ENCODE measurements at regions not wholly inside any gene's neighbourhood (a gene's known extent, or its start where the extent isn't known, plus 50 kb on each side); places are given as distances from the start of the nearest gene placed in this dataset.
A peak's percentile ranks its signal among the peaks of the same experiment; 100 is the strongest.
"Not testable (repeated sequence)": the region's sequence is repeated elsewhere in the genome, so short reads cannot be mapped to it uniquely, and the experiment has no call there.

- no peak for DNase-seq
- no peak overlapping the region for H3K4me3 ChIP-seq
- TF ChIP-seq CTCF (IDR thresholded peaks at IDR 0.05): no peak
- no peaks in the 10 kb centered on the region for H3K36me3 ChIP-seq (ENCODE audit: low read depth)
- no peaks in the 10 kb centered on the region for H3K4me1 ChIP-seq (ENCODE audit: low read depth)
- intact Hi-C loops (cut with DNase I, micrococcal nuclease): no loop called here
- H3K9me3 ChIP-seq: no peaks in the 10 kb centered on the region
- ATAC-seq: no peak
Observed at GRCh38 chr2:106285237-106285829, 91.2 kb upstream of the UXS1 start.

- no peak for DNase-seq
- no peaks in the 10 kb centered on the region for H3K9me3 ChIP-seq
- H3K4me1 ChIP-seq (ENCODE audit: low read depth): no peaks in the 10 kb centered on the region
- H3K4me3 ChIP-seq: no peak overlapping the region
- no peaks in the 10 kb centered on the region for H3K36me3 ChIP-seq (ENCODE audit: low read depth)
- no peak for TF ChIP-seq CTCF (IDR thresholded peaks at IDR 0.05)
- no peak for ATAC-seq
- intact Hi-C loops (cut with DNase I, micrococcal nuclease): no loop called here
Observed at GRCh38 chr2:106284691-106285202, 90.6 kb upstream of the UXS1 start.

- H3K9me3 ChIP-seq: no peaks in the 10 kb centered on the region
- no peak for TF ChIP-seq CTCF (IDR thresholded peaks at IDR 0.05)
- no peak for DNase-seq
- H3K4me1 ChIP-seq (ENCODE audit: low read depth): no peaks in the 10 kb centered on the region
- no peak for ATAC-seq
- H3K4me3 ChIP-seq: no peak overlapping the region
- no peaks in the 10 kb centered on the region for H3K36me3 ChIP-seq (ENCODE audit: low read depth)
- intact Hi-C loops (cut with DNase I, micrococcal nuclease): no loop called here
Observed at GRCh38 chr2:106284255-106284654, 90.2 kb upstream of the UXS1 start.

GRCh38 chr2:106283228-106284152 lies 89.4 kb upstream of the UXS1 start:
- H3K4me1 ChIP-seq (ENCODE audit: low read depth); H3K4me3 ChIP-seq; ATAC-seq; H3K9me3 ChIP-seq; intact Hi-C loops (cut with DNase I, micrococcal nuclease); H3K36me3 ChIP-seq (ENCODE audit: low read depth); DNase-seq: not testable (repeated sequence)

- Histone ChIP-seq H3K4me1 (ENCODE audit: low read depth) (no peaks in the 10 kb centered on the region), H3K9me3 (no peaks in the 10 kb centered on the region), H3K4me3 (no peak overlapping the region), H3K36me3 (ENCODE audit: low read depth) (no peaks in the 10 kb centered on the region)
- DNase-seq (no peak), ATAC-seq (no peak)
- TF ChIP-seq CTCF (IDR thresholded peaks at IDR 0.05): no peak
- intact Hi-C loops (cut with DNase I, micrococcal nuclease): no loop called here
Observed at GRCh38 chr2:106282462-106283170, 88.5 kb upstream of the UXS1 start.

GRCh38 chr2:106281907-106282430 lies 87.9 kb upstream of the UXS1 start:
- not testable (repeated sequence) for H3K36me3 ChIP-seq (ENCODE audit: low read depth)

More at GRCh38 chr2:106281907-106282430, 87.9 kb upstream of the UXS1 start:
- H3K4me1 ChIP-seq (ENCODE audit: low read depth); intact Hi-C loops (cut with DNase I, micrococcal nuclease); H3K9me3 ChIP-seq; DNase-seq; H3K4me3 ChIP-seq: not testable (repeated sequence)
- ATAC-seq: peak; percentile 60

Data from mucosa of descending colon (tissue), 3 donors.